Activated CD4-positive, alpha-beta T cell treated with anti-CD3 and anti-CD28 coated beads, Interleukin-10, Interleukin-2, amounts not matched to agents 100 ng/mL and 50 ng/mL, durations not matched to agents 16 hours and 8 hours (primary cell): ENCODE measurements at regions not wholly inside any gene's neighbourhood (a gene's known extent, or its start where the extent isn't known, plus 50 kb on each side); places are given as distances from the start of the nearest gene placed in this dataset.
A peak's percentile ranks its signal among the peaks of the same experiment; 100 is the strongest.

Experiments used
- DNase-seq: peaks from one replicate; pipeline ENCODE4 v3.0.0-alpha.2; 2020

DNA sequence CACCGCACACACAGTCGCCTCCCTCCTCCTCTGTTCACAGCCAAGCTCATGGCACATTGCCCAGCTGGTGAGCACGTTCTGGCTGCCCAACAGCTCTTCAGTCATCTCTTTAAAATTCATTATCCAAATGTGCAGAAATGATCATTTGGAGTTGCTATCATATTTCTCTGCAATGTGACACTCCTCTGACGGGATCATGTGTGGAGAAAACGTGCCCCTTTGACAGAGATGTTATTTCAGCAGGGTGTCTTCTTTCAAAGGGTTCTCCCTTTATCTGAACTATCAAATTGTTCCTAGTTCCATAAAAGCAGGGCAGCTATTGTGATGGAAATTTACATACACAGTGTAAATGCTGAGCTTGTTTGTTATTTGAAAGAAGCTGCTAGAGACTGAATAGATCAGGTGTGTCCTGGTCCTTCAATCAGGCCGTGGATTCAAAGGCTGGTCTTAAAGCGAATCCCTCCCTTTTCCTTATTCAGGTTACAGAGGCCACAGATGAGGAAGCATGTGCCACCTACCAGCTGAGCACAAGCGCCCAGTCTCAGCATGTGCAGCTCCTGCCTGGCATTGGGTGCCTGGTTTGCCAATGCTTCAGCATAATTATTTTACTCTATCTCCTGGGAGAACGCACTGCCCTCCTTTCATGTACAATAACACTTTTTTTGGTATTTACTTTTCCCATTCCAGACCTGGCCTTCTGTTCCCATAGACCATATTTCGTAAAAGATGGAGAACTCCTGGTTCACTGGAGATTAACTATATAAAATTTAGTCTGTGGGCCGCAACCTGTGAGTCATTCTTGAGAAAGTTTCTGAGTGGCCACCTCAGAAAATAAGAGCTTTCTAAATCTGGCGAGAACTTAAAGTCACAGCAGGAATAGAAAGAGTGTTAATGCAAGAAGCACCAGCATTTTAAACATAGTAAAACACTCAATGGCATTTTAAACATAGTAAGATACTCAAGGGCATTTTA is 433.7 kb downstream of the ENC1 start:
- DNase-seq: no peak

DNA sequence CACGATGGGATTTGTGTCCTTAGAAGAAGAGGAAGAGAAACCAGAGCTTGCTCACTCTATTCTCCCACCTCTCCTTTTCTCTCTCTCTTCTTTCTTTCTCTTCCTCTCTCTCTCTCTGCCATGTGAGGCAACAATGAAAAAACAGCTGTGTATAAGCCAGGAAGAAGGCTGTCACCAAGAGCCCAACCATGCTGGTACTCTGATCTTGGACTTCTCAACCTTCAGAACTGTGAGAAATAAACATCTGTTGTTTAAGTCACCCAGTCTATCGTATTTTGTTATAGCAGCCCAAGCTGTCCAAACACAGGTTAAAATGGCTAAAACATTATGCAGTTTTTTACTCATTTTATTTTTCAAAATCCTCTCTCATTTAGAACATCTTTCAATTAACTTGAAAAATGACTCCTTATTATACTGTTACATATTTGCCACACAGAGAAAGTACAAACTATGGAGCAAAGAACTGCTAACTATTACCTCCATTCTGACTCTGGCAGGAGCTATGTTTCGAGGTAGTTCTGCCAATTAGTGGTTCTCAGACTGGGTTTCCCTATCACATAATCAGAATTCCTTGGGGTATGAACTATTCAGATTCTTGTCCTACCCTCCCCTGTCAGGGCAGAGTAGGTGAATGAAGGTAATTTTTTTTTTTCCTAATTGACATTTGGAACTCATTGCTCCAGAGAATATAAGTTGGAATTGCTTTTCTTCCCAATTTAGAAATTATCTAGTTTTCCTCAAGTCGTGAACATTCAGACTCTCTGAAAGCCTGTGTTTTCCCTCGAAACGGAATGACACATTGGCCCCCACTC is 434.6 kb downstream of the ENC1 start:
- DNase-seq: no peak

DNA sequence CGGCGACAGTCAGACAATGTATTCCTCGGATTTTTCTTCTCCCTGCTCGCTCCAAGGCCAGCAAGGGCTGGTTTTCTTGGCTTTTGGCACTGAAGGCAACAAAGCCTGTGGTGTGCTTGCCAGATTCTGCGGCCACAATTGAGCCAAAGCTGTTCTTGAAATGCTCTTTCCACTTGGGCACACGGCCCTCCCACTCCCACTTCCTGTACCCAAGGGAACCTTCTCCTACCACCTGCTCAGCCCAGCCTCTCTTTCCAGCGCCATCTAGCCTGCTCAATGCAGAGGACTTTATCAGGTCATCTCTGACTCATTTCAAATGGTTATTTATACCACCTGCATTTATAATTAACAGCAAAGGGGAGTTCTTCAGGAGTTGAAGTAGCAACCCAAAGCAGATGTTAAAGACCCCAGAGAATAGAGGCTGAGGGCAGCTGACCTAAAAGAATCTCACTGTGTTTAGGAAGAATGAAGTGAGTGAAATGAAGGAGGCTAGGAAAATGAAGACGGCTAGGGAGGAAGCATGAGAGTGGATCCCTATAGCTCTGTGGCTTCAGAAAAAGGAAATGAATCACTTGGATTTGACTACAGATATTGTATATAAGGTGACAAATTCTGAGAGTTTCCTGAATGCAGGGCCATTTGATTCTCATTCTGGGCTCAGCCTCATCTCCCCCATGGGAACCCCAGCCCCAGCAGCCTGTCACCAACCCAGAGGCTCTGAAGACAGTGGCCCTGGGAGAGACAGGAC is 439.0 kb downstream of the ENC1 start:
- DNase-seq: peak; percentile 29

- no peak for DNase-seq
Observed at GRCh38 chr5:74200560-74200959, 440.0 kb downstream of the ENC1 start.

DNA sequence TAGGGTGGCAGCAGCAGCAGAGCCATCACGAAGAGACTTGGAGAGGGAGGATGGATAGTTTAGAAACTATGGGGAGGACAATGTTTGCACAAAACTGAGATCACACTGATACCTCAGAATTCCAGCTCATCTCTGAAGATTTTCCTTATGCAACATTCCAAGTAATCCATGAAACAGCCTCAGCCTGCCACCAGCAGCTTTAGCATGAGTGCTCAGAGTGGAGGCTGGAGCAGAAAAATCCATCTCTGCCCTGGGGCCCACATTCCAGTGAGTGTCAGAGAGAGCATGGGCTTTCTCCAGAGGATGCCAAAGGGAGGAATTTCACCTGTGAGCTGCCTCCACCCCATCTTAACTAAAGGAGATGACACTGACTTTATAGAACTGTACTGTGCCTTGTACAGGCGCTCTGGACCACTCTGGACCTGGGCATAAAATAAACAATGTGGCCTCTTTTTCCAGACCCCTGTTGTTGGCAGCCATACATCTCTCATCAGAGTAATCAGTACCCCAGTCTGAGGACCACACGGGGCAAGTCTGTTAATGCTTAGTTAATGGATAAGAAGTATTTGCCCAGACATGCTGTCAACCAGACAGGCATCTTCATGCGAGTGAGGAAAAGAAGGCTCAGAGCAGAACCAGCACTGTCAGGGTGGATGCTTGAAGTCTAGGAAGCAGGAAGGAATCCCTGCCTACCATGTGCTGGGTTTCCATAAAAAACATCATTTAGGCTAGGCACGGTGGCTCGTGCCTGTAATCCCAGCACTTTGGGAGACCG is 440.9 kb downstream of the ENC1 start:
- no peak for DNase-seq

GRCh38 chr5:74199005-74199404 is 441.5 kb downstream of the ENC1 start:
- peak; percentile 31 for DNase-seq

- no peak for DNase-seq
Observed at GRCh38 chr5:74198156-74198555, 442.4 kb downstream of the ENC1 start.

DNA sequence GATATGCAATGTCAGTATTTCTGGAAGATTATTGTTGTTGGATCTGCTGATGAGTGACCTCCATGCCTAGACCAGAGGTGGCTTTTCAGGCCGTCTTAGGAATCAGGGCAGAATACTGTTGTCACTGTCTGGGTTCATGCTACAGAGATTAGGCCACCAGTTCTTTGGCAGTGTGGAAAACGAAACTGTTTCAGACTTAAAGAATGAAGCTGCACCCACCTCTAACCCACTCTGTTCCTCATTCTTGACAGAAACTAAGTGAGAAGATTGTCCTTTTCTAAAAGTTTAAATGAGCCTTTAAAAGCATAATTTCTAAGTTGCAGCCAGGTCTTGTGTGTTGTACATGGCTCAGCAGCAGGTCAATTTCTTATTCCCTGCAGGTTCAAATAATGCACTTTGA is 444.3 kb downstream of the ENC1 start:
- no peak for DNase-seq

GRCh38 chr5:74194196-74194595 is 446.3 kb downstream of the ENC1 start:
- DNase-seq: no peak

- no peak for DNase-seq
Observed at GRCh38 chr5:74192606-74193299, 447.8 kb downstream of the ENC1 start.

DNA sequence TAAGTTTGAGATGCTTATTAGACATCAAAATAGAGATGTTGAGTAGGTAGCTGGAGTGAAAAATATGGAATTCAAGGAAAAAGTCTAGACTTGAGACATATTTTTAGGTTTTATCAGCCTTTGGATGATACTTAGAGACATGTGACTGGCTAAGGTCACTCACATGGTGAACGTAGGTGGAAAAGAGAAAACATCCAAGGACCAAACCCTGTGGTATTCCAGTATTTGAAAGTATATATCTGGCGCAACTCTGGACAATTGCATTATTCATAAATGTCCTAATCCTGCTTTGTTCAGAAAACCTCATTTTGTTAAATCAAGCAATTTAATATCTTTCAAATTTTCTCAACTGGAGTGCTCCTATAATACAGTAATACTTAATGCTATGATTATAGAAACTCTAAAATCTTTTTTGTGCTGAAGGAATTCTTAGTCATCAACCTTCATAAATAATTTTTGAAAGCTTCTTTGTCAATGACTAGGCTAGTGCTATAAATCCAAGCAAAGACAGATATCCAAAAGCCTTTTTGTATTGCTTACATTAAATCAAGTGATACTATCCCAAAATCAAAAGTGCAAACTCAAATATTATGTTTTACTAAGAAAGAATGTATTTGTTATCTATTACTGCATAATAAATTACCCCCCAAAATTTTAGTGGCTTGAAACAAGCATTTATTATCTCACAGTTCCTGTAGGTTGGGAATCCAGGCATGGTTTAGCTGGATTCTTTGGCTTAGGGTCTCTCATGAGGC is 452.0 kb downstream of the ENC1 start:
- no peak for DNase-seq

DNA sequence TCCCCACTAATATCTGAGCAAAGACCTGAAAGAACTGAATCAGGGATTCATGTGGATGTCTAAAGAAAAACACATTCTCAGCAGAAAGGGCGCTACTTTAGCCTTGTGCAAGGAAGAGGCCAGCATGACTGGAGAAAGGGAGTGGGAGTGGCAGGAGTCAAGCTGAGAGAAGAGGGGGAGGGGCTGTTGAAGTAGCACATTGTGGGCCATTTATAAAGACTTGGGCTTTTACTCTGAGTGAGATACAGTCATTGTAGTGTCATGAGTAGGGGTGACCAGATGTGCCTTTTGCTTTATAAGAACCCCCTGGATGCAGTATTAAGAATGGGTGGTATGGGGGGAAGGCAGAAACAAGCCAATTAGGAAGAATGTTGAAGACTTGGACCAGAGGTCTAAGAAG is 452.8 kb downstream of the ENC1 start:
- DNase-seq: no peak

DNA sequence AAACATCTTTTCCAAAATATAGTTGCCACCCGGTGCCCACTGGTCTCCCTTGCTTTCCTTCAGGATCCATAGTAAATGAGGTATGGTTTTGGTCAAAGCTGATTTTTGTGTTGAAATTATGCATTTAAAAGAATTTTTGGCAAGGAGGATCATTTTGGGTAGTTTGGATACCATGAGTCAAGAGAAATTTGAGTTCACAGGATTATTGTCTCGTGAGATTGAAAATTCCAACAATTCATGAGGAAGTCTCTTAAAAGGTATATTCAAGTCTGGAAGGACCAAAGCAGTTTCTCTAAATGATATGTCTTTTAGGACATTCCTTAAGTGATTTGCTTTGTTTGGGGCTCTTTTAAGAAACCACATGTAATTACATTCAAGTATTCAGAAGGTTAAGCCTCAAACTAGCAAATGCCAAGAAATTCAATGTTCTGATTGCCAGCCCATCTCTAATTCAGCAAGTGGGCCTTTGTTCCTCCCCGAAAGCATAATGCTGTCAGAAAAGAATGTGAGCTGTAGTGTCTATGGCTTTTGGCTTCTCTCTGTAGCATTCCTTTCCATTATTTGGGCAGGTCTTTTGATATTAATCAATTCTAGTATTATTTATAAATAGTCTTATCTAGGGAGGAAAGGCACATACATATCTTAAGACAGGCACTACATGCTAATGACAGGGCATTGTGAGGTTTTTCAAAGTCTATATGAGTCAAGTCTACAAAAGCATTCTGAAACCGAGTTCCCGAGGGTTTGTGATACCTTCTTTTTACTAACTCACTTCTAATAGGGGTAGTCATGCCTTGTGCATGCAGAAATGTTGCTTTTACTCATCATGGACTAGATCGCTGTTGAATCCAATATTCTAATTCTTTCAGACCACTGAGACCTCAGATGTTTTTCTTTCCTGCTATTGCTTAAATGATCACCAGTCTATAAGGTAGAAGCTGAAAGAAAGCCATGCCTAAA is 453.9 kb downstream of the ENC1 start:
- no peak for DNase-seq

DNA sequence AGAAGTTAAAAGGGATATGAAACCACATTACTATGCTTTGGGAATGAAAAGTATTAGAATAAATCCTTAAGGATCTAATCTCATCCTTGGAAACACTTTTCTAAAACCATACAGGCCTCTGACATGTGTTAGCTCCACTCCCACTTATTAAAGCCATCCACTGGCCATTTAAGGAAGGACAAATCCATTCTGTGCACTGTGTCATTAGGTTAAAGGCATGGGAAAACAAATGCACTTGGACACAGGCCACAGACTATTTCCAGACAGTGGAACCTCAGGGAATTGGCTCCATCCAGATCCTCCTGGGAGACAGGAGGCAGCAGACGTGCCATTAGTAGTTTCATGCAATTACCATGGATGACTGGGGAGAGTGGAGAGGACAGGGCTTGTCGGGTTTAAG is 454.9 kb downstream of the ENC1 start:
- no peak for DNase-seq

DNA sequence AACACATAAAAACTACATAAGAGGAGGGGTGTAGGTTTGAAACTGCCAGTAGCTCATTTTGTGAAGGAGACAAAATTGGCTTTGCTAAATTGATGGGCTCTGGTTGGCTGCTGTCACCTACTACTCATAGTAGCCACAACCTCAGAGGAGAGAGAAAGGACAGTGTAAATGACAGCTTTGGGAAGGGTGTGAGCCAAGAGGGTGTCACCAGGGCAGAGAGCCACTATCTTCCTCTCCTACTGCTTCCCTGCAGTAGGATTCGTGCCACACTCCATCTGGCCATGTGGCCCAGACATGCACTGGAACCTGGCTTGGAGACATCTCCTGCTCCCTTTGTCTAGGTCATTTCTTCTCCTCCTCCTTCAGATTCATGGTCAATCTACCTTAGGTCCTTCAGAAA is 455.9 kb downstream of the ENC1 start:
- DNase-seq: no peak

DNA sequence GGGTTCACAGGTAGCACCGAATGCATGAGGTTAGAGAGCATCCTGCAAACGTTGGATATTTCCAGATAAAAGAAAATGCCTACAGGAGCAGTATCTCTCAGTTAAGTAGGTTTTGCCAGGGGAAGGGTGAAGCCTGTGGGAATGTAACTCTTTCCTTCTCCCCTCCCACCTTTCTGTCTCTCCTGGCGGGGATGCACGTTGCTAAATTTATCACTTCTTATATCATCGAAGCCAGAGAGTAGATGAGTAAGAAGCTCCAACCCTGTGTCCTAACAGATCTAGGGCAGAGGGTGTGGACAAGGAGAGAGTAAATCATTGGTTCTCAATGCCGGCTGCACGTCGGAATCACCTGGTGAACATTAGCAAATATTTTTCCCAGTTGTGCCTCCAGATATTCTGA is 457.5 kb downstream of the ENC1 start:
- no peak for DNase-seq

GRCh38 chr5:74182603-74183002 is 457.9 kb downstream of the ENC1 start:
- DNase-seq: peak; percentile 50

DNA sequence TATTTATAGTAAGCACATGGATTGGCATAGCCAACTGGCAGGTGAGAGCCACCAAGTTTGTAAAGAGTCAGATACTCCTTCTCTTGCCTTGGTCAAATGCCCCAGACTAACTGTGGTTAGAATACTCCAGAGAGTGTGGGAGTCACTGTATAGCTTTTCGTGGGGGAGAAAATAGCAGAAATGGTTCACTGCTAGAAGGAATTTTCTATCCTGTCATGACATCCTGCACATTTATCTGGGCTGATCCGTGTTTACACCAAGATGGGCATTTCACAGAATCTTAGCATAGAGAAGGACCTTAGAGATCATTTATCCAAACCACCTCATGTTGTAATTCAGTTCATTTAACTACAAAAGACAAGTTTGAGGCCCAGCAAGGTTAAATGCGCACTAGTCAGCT is 460.8 kb downstream of the ENC1 start:
- DNase-seq: no peak

DNA sequence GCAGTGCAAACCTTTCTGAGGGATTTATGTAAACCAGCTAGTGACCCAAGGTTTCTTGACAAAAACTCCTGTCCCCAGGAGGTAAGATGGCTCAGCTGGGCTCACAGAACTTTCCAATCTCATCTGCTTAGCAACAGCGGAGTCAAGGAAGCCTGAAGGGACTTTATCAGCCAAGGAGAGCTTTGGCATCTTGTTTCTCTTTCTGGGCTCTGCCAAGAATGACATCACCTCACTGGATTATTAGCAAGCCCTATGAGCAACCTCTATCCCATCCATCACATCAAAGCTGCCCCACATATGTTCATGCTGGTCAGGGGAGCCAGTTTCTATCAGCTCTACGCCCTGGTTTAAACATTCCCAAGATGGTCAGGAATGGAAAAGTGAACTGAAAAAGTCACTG is 461.3 kb downstream of the ENC1 start:
- no peak for DNase-seq

GRCh38 chr5:74177961-74178360 is 462.6 kb downstream of the ENC1 start:
- DNase-seq: no peak
